HL-60 (cell line): ENCODE measurements at regions not wholly inside any gene's neighbourhood (a gene's known extent, or its start where the extent isn't known, plus 50 kb on each side); places are given as distances from the start of the nearest gene placed in this dataset.

ENCODE experiments used
- DNase-seq, 2 experiments: peaks; one replicate each; pipeline ENCODE4 v3.0.0-alpha.2; 2010 to 2020; ENCODE audit warnings: low read depth in 1 of 2, low spot score in 1 of 2
- H3K27ac ChIP-seq: fragments of 250-450 bp; sonication (Bioruptor Pico); replicated peaks from 2 replicates; pipeline ENCODE4 v1.5.1; 2020; ENCODE audit warnings: mild to moderate bottlenecking, moderate library complexity
- H3K27me3 ChIP-seq: fragments of 250-450 bp; sonication (Bioruptor Pico); 2 replicates; pipeline ENCODE4 v1.5.1; 2021; ENCODE audit warnings: mild to moderate bottlenecking, moderate library complexity; ENCODE audit not compliant: insufficient read depth, poor library complexity, severe bottlenecking
- H3K4me3 ChIP-seq: replicated peaks from 2 replicates; pipeline ENCODE4 v1.5.1; 2011; ENCODE audit warnings: mild to moderate bottlenecking, control low read depth, low read length; ENCODE audit not compliant: insufficient read depth
- CTCF ChIP-seq: IDR thresholded peaks from one replicate; pipeline ENCODE4 v1.5.1; 2011; ENCODE audit warnings: low read length, control low read depth, inconsistent platforms; ENCODE audit not compliant: insufficient read depth
- GABPA ChIP-seq: IDR thresholded peaks from 2 replicates; pipeline ENCODE4 v1.6.1; 2012; ENCODE audit warnings: low read depth
- POLR2AphosphoS5 ChIP-seq: IDR thresholded peaks from 2 replicates; pipeline ENCODE4 v1.6.1; 2012; ENCODE audit warnings: low read depth
- REST ChIP-seq: IDR thresholded peaks from 2 replicates; pipeline ENCODE4 v1.6.1; 2012; ENCODE audit warnings: low read depth; ENCODE audit not compliant: insufficient replicate concordance
- SPI1 ChIP-seq: IDR thresholded peaks from 2 replicates; pipeline ENCODE4 v1.6.1; 2012; ENCODE audit warnings: low read depth, mild to moderate bottlenecking, borderline replicate concordance

- no peaks in the 10 kb centered on the region for H3K27me3 ChIP-seq
- H3K4me3 ChIP-seq = no peak overlapping the region
- TF ChIP-seq POLR2AphosphoS5 = no peak
- no peak for TF ChIP-seq REST
- TF ChIP-seq CTCF = no peak
- no peak for TF ChIP-seq GABPA
- no peak for TF ChIP-seq SPI1
- no peak overlapping the region for H3K27ac ChIP-seq
- DNase-seq = no peak
Measured at GRCh38 chr13:40151673-40152072, 496.2 kb downstream of the COG6 start.

- Histone ChIP-seq H3K4me3 (no peak overlapping the region), H3K27me3 (no peaks in the 10 kb centered on the region), H3K27ac (no peak overlapping the region)
- no peak for DNase-seq
- no peak for TF ChIP-seq GABPA
- no peak for TF ChIP-seq CTCF
- TF ChIP-seq REST = no peak
- TF ChIP-seq SPI1 = no peak
- TF ChIP-seq POLR2AphosphoS5 = no peak
Measured at GRCh38 chr13:40152145-40152544, 496.7 kb downstream of the COG6 start.

DNA sequence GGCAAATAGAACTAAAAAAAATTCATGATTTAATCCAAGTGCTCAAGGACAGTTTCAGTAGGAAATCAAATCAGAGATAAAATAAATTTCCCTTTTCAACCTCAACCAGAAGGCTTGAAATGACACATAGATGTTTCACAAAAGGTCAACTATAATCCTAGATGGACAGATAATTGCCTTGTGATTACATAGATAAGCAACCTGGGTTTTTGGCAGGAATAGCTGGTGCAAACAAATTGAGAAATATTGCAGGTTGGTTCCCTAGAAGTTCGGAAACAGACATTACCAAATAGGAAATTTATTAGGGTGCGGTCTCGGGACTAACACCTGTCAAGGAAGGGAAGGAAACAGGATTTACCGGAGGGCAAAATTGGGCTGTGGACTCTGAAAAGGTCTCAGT lies 497.5 kb downstream of the COG6 start:
- no peak for DNase-seq
- TF ChIP-seq CTCF = no peak
- TF ChIP-seq GABPA = no peak
- no peak for TF ChIP-seq SPI1
- TF ChIP-seq REST = no peak
- TF ChIP-seq POLR2AphosphoS5 = no peak
- no peaks in the 10 kb centered on the region for H3K27me3 ChIP-seq
- H3K27ac ChIP-seq = no peak overlapping the region
- no peak overlapping the region for H3K4me3 ChIP-seq
